ENCODE measurements at regions not wholly inside any gene's neighbourhood (a gene's known extent, or its start where the extent isn't known, plus 50 kb on each side); places are given as distances from the start of the nearest gene placed in this dataset.

DNA sequence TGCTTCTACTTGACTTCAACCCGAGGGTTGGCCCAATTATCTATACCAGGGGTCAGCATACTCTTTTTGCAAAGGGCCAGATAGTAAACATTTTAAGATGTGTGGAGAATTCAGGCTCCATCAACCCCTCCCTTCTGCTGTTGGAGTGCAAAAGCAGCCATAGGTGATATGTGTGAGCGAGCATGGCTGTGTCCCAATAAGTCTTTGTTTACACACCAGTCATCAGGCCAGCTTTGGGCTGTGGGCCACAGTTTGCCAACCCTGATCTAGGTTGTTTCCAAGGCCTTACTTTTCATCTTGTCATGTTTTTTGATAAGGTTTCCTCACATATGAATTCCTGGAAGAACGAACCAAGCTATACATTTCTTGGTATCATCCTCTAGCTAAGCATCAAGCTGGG is 136.9 kb upstream of the VIPR2 start:
- POLR2A ChIA-PET: no interaction called here

DNA sequence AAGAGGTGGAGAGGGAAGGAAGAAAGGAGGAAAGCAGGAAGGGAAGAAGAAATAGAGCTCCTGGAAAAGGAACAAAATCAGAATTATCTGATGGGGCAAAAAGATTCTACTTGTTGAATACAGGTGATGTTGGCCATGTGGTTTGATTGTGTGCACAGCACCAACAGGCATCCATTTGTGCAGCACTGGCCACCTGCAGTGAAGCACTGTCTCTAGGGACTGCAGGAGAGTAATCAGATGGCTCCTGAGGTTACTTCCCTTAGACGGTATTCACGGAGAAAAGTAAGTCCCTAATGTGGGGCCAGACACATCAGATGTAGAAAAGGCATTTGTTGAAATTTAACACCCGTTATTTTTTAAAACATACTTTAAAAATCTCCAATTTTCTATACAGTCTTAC is 135.3 kb upstream of the VIPR2 start:
- Histone ChIP-seq H3K9me3 (peaks cover 9% of the 10 kb centered on the region; the same call in 1 of the 3 replicates), H3K27ac (no peak overlapping the region), H3K4me3 (no peak overlapping the region), H3K4me1 (no peaks in the 10 kb centered on the region), H3K4me2 (no peak overlapping the region)
- 10% methylated on average over 3 of the region's 3 CpGs for WGBS (ENCODE audit: missing lambda C conversion rate)
- ATAC-seq: no peak
- FAIRE-seq: no peak
- DNase-seq (ENCODE audit: low read depth in 1 of 2, low spot score in 1 of 2): no peak
- TF ChIP-seq SMC3 (IDR thresholded peaks at IDR 0.05) (no peak), CBX8 (IDR thresholded peaks at IDR 0.05) (no peak), EHF (CRISPR knock-in tag; IDR thresholded peaks at IDR 0.05) (no peak), RAD21 (conservative IDR thresholded peaks at IDR 0.05 in 1 of 2, IDR thresholded peaks at IDR 0.05 in 1 of 2) (no peak), JUN (IDR thresholded peaks at IDR 0.05) (no peak), HOXB13 (CRISPR knock-in tag; IDR thresholded peaks at IDR 0.05; ENCODE audit: low read depth) (no peak), MAZ (IDR thresholded peaks at IDR 0.05; ENCODE audit: borderline replicate concordance, low read depth, low read length) (no peak), FOSB (CRISPR knock-in tag; IDR thresholded peaks at IDR 0.05) (no peak), TFCP2L1 (CRISPR knock-in tag; IDR thresholded peaks at IDR 0.05) (no peak), BHLHE40 (IDR thresholded peaks at IDR 0.05; ENCODE audit: low read depth, low read length) (no peak), ZSCAN20 (CRISPR knock-in tag; IDR thresholded peaks at IDR 0.05) (no peak), NFE2L2 (conservative IDR thresholded peaks at IDR 0.05; ENCODE audit: low read length) (no peak), FOSL2 (IDR thresholded peaks at IDR 0.05) (no peak), FOSL2 (CRISPR knock-in tag; IDR thresholded peaks at IDR 0.05) (no peak), RCOR1 (IDR thresholded peaks at IDR 0.05; ENCODE audit: low read depth, low read length) (no peak), POLR2AphosphoS2 (conservative IDR thresholded peaks at IDR 0.05; ENCODE audit: low read length) (no peak)
- TF ChIP-seq, protein P1, sequence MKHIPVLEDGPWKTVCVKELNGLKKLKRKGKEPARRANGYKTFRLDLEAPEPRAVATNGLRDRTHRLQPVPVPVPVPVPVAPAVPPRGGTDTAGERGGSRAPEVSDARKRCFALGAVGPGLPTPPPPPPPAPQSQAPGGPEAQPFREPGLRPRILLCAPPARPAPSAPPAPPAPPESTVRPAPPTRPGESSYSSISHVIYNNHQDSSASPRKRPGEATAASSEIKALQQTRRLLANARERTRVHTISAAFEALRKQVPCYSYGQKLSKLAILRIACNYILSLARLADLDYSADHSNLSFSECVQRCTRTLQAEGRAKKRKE (CRISPR knock-in tag; IDR thresholded peaks at IDR 0.05; ENCODE audit: low read depth): no peak
- TF ChIP-seq, protein P2, sequence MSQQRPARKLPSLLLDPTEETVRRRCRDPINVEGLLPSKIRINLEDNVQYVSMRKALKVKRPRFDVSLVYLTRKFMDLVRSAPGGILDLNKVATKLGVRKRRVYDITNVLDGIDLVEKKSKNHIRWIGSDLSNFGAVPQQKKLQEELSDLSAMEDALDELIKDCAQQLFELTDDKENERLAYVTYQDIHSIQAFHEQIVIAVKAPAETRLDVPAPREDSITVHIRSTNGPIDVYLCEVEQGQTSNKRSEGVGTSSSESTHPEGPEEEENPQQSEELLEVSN (IDR thresholded peaks at IDR 0.05; ENCODE audit: borderline replicate concordance, low read depth): no peak
- TF ChIP-seq, protein P3, sequence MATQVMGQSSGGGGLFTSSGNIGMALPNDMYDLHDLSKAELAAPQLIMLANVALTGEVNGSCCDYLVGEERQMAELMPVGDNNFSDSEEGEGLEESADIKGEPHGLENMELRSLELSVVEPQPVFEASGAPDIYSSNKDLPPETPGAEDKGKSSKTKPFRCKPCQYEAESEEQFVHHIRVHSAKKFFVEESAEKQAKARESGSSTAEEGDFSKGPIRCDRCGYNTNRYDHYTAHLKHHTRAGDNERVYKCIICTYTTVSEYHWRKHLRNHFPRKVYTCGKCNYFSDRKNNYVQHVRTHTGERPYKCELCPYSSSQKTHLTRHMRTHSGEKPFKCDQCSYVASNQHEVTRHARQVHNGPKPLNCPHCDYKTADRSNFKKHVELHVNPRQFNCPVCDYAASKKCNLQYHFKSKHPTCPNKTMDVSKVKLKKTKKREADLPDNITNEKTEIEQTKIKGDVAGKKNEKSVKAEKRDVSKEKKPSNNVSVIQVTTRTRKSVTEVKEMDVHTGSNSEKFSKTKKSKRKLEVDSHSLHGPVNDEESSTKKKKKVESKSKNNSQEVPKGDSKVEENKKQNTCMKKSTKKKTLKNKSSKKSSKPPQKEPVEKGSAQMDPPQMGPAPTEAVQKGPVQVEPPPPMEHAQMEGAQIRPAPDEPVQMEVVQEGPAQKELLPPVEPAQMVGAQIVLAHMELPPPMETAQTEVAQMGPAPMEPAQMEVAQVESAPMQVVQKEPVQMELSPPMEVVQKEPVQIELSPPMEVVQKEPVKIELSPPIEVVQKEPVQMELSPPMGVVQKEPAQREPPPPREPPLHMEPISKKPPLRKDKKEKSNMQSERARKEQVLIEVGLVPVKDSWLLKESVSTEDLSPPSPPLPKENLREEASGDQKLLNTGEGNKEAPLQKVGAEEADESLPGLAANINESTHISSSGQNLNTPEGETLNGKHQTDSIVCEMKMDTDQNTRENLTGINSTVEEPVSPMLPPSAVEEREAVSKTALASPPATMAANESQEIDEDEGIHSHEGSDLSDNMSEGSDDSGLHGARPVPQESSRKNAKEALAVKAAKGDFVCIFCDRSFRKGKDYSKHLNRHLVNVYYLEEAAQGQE (IDR thresholded peaks at IDR 0.05): no peak
- TF ChIP-seq, protein P4, sequence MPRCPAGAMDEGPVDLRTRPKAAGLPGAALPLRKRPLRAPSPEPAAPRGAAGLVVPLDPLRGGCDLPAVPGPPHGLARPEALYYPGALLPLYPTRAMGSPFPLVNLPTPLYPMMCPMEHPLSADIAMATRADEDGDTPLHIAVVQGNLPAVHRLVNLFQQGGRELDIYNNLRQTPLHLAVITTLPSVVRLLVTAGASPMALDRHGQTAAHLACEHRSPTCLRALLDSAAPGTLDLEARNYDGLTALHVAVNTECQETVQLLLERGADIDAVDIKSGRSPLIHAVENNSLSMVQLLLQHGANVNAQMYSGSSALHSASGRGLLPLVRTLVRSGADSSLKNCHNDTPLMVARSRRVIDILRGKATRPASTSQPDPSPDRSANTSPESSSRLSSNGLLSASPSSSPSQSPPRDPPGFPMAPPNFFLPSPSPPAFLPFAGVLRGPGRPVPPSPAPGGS (IDR thresholded peaks at IDR 0.05): no peak
- TF ChIP-seq, protein P5, sequence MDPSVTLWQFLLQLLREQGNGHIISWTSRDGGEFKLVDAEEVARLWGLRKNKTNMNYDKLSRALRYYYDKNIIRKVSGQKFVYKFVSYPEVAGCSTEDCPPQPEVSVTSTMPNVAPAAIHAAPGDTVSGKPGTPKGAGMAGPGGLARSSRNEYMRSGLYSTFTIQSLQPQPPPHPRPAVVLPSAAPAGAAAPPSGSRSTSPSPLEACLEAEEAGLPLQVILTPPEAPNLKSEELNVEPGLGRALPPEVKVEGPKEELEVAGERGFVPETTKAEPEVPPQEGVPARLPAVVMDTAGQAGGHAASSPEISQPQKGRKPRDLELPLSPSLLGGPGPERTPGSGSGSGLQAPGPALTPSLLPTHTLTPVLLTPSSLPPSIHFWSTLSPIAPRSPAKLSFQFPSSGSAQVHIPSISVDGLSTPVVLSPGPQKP (IDR thresholded peaks at IDR 0.05; ENCODE audit: low read depth, low read length): no peak
- ChIA-PET CTCF (no interaction called here), POLR2A (no interaction called here)

More for the DNA sequence above, 136.9 kb upstream of the VIPR2 start:
- Histone ChIP-seq H3K9me3 (peaks cover 6% of the 10 kb centered on the region; the same call in 1 of the 3 replicates), H3K4me1 (no peaks in the 10 kb centered on the region), H3K4me2 (no peak overlapping the region), H3K27ac (no peak overlapping the region), H3K4me3 (no peak overlapping the region)
- no peak for TF ChIP-seq ESRRA (IDR thresholded peaks at IDR 0.05; ENCODE audit: borderline replicate concordance, low read length)
- no peak for FAIRE-seq
- 6% methylated on average over 3 of the region's 3 CpGs for WGBS (ENCODE audit: missing lambda C conversion rate)
- ATAC-seq: no peak
- CTCF ChIA-PET: no interaction called here
- no peak for DNase-seq (ENCODE audit: low read depth in 1 of 2, low spot score in 1 of 2)

Measured in A549 (cell line).